H1 (cell line): ENCODE measurements at regions not wholly inside any gene's neighbourhood (a gene's known extent, or its start where the extent isn't known, plus 50 kb on each side); places are given as distances from the start of the nearest gene placed in this dataset.
A peak's percentile ranks its signal among the peaks of the same experiment; 100 is the strongest.

ENCODE experiments used
- CTBP2 ChIP-seq: IDR thresholded peaks from 2 replicates; pipeline ENCODE4 v1.7.0; 2011; ENCODE audit warnings: borderline replicate concordance, mild to moderate bottlenecking, moderate library complexity, mixed read lengths, low read length; ENCODE audit not compliant: insufficient read depth, insufficient read length
- RAD21 ChIP-seq, 2 experiments: IDR thresholded peaks in 1 of 2; conservative IDR thresholded peaks in 1 of 2; 2 replicates each; pipeline ENCODE4 v1.6.1; 2011; ENCODE audit warnings: low read depth in 2 of 2, low read length in 2 of 2, improper control_type of control experiment in 1 of 2, inconsistent platforms in 1 of 2, mild to moderate bottlenecking in 1 of 2, moderate library complexity in 1 of 2
- RXRA ChIP-seq: IDR thresholded peaks from 2 replicates; pipeline ENCODE4 v1.6.1; 2011; ENCODE audit warnings: low read depth, mild to moderate bottlenecking, low read length, moderate library complexity; ENCODE audit not compliant: insufficient read depth
- SIN3A ChIP-seq, 2 experiments: IDR thresholded peaks in 1 of 2; conservative IDR thresholded peaks in 1 of 2; 2 replicates each; pipeline ENCODE4 v1.6.1; 2011 to 2012; ENCODE audit warnings: low read length in 2 of 2, improper control_type of control experiment in 1 of 2, low read depth in 1 of 2, mild to moderate bottlenecking in 1 of 2
- TF ChIP-seq, protein P1 (sequence below): fragments of 300-600 bp; sonication (generic); IDR thresholded peaks from 2 replicates; pipeline ENCODE4 v1.7.1; 2012; ENCODE audit warnings: low read length, moderate library complexity, mild to moderate bottlenecking, inconsistent platforms; ENCODE audit not compliant: insufficient replicate concordance
- TF ChIP-seq, protein P2 (sequence below), 3 experiments: IDR thresholded peaks; 1 replicate in 2 of 3; 2 replicates in 1 of 3; pipeline versions ENCODE4 v1.5.1 to v1.6.1; 2011; ENCODE audit warnings: low read length in 3 of 3, mild to moderate bottlenecking in 3 of 3, inconsistent platforms in 2 of 3, low read depth in 1 of 3, moderate library complexity in 1 of 3; ENCODE audit not compliant: insufficient read depth in 1 of 3; ENCODE audit errors: control extremely low read depth in 1 of 3

DNA sequence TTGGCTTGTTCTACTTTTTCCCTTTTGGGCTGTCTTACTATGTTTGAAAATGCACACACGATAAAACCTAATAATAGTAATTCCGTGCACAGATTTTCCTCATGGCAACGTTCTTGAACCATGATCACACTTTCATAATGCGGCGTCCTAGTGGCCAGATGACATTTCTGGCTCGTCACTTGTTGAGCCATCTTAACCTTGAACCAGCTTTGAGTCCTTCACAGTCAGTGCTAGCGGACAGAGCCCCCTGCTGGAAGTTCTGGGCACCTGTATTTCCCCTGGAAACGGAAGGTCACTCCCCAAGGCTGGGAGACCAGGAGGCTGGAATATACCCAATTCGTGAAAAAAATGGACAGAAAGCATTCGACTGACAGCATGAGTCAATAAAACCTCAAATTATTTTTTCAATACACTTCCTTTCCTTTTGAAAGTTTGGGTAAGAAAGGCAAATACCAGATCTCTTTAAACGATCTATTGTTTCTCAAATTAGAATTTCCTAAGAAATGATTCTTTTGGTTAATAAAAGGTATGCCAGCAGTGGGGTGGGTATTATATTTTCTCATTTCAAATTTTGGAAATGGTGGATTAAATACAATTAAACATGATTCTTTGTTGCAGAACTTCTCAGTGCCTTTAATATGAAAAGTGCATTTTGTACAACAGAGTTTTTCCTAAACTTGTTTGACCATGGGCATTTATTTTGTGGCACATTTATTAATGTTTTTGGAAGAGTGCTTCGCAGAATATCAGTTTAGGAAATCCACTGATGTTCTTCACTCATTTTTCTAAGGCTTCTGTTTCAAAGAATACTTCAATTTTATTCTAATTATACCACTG lies 542.3 kb downstream of the QKI start (continued):
- TF ChIP-seq, protein P1, sequence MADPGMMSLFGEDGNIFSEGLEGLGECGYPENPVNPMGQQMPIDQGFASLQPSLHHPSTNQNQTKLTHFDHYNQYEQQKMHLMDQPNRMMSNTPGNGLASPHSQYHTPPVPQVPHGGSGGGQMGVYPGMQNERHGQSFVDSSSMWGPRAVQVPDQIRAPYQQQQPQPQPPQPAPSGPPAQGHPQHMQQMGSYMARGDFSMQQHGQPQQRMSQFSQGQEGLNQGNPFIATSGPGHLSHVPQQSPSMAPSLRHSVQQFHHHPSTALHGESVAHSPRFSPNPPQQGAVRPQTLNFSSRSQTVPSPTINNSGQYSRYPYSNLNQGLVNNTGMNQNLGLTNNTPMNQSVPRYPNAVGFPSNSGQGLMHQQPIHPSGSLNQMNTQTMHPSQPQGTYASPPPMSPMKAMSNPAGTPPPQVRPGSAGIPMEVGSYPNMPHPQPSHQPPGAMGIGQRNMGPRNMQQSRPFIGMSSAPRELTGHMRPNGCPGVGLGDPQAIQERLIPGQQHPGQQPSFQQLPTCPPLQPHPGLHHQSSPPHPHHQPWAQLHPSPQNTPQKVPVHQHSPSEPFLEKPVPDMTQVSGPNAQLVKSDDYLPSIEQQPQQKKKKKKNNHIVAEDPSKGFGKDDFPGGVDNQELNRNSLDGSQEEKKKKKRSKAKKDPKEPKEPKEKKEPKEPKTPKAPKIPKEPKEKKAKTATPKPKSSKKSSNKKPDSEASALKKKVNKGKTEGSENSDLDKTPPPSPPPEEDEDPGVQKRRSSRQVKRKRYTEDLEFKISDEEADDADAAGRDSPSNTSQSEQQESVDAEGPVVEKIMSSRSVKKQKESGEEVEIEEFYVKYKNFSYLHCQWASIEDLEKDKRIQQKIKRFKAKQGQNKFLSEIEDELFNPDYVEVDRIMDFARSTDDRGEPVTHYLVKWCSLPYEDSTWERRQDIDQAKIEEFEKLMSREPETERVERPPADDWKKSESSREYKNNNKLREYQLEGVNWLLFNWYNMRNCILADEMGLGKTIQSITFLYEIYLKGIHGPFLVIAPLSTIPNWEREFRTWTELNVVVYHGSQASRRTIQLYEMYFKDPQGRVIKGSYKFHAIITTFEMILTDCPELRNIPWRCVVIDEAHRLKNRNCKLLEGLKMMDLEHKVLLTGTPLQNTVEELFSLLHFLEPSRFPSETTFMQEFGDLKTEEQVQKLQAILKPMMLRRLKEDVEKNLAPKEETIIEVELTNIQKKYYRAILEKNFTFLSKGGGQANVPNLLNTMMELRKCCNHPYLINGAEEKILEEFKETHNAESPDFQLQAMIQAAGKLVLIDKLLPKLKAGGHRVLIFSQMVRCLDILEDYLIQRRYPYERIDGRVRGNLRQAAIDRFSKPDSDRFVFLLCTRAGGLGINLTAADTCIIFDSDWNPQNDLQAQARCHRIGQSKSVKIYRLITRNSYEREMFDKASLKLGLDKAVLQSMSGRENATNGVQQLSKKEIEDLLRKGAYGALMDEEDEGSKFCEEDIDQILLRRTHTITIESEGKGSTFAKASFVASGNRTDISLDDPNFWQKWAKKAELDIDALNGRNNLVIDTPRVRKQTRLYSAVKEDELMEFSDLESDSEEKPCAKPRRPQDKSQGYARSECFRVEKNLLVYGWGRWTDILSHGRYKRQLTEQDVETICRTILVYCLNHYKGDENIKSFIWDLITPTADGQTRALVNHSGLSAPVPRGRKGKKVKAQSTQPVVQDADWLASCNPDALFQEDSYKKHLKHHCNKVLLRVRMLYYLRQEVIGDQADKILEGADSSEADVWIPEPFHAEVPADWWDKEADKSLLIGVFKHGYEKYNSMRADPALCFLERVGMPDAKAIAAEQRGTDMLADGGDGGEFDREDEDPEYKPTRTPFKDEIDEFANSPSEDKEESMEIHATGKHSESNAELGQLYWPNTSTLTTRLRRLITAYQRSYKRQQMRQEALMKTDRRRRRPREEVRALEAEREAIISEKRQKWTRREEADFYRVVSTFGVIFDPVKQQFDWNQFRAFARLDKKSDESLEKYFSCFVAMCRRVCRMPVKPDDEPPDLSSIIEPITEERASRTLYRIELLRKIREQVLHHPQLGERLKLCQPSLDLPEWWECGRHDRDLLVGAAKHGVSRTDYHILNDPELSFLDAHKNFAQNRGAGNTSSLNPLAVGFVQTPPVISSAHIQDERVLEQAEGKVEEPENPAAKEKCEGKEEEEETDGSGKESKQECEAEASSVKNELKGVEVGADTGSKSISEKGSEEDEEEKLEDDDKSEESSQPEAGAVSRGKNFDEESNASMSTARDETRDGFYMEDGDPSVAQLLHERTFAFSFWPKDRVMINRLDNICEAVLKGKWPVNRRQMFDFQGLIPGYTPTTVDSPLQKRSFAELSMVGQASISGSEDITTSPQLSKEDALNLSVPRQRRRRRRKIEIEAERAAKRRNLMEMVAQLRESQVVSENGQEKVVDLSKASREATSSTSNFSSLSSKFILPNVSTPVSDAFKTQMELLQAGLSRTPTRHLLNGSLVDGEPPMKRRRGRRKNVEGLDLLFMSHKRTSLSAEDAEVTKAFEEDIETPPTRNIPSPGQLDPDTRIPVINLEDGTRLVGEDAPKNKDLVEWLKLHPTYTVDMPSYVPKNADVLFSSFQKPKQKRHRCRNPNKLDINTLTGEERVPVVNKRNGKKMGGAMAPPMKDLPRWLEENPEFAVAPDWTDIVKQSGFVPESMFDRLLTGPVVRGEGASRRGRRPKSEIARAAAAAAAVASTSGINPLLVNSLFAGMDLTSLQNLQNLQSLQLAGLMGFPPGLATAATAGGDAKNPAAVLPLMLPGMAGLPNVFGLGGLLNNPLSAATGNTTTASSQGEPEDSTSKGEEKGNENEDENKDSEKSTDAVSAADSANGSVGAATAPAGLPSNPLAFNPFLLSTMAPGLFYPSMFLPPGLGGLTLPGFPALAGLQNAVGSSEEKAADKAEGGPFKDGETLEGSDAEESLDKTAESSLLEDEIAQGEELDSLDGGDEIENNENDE: no peak
- TF ChIP-seq, protein P2, sequence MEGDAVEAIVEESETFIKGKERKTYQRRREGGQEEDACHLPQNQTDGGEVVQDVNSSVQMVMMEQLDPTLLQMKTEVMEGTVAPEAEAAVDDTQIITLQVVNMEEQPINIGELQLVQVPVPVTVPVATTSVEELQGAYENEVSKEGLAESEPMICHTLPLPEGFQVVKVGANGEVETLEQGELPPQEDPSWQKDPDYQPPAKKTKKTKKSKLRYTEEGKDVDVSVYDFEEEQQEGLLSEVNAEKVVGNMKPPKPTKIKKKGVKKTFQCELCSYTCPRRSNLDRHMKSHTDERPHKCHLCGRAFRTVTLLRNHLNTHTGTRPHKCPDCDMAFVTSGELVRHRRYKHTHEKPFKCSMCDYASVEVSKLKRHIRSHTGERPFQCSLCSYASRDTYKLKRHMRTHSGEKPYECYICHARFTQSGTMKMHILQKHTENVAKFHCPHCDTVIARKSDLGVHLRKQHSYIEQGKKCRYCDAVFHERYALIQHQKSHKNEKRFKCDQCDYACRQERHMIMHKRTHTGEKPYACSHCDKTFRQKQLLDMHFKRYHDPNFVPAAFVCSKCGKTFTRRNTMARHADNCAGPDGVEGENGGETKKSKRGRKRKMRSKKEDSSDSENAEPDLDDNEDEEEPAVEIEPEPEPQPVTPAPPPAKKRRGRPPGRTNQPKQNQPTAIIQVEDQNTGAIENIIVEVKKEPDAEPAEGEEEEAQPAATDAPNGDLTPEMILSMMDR (IDR thresholded peaks at IDR 0.05; ENCODE audit: control extremely low read depth in 1 of 3, insufficient read depth in 1 of 3, low read depth in 1 of 3, low read length in 3 of 3): peak; percentile 78 to 95 (median 95)
- TF ChIP-seq SIN3A (conservative IDR thresholded peaks at IDR 0.05 in 1 of 2, IDR thresholded peaks at IDR 0.05 in 1 of 2; ENCODE audit: low read depth in 1 of 2, low read length in 2 of 2) (no peak), CTBP2 (no peak), RAD21 (IDR thresholded peaks at IDR 0.05 in 1 of 2, conservative IDR thresholded peaks at IDR 0.05 in 1 of 2; ENCODE audit: low read depth in 2 of 2, low read length in 2 of 2) (peak; percentile 98 to 99), RXRA (no peak)
